Umbilical cord (tissue), 1 donor: ENCODE measurements at regions not wholly inside any gene's neighbourhood (a gene's known extent, or its start where the extent isn't known, plus 50 kb on each side); places are given as distances from the start of the nearest gene placed in this dataset.
"Not testable (repeated sequence)": the region's sequence is repeated elsewhere in the genome, so short reads cannot be mapped to it uniquely, and the experiment has no call there.

Experiments used
- DNase-seq: peaks from one replicate; pipeline ENCODE4 v3.0.0-alpha.2; 2015; ENCODE audit warnings: low spot score

- no peak for DNase-seq
These were observed 79.5 kb upstream of the HAND1 start for GRCh38 chr5:154557548-154557947.

- no peak for DNase-seq
These were observed 69.5 kb upstream of the HAND1 start for GRCh38 chr5:154547551-154547950.

GRCh38 chr5:154546719-154547118 lies 68.7 kb upstream of the HAND1 start:
- no peak for DNase-seq

GRCh38 chr5:154544646-154545045 lies 66.6 kb upstream of the HAND1 start:
- no peak for DNase-seq

- DNase-seq = no peak
These were observed 65.4 kb upstream of the HAND1 start for GRCh38 chr5:154543380-154543779.

GRCh38 chr5:154542581-154542980 lies 64.6 kb upstream of the HAND1 start:
- DNase-seq = peak; percentile 21

- no peak for DNase-seq
These were observed 64.0 kb upstream of the HAND1 start for GRCh38 chr5:154542000-154542399.

- DNase-seq = no peak
These were observed 63.5 kb upstream of the HAND1 start for GRCh38 chr5:154541553-154541952.

GRCh38 chr5:154540600-154540999 lies 62.6 kb upstream of the HAND1 start:
- no peak for DNase-seq

GRCh38 chr5:154538492-154538891 lies 60.5 kb upstream of the HAND1 start:
- DNase-seq = no peak

- DNase-seq = not testable (repeated sequence)
These were observed 58.4 kb upstream of the HAND1 start for GRCh38 chr5:154536439-154536838.

- no peak for DNase-seq
These were observed 57.5 kb upstream of the HAND1 start for GRCh38 chr5:154535535-154535934.

GRCh38 chr5:154534457-154535050 lies 56.5 kb upstream of the HAND1 start:
- DNase-seq = no peak

- no peak for DNase-seq
These were observed 51.3 kb upstream of the HAND1 start for GRCh38 chr5:154529282-154529681.

- no peak for DNase-seq
These were observed 50.1 kb upstream of the HAND1 start for GRCh38 chr5:154528005-154528594.
